Lung (tissue), 11 donors: ENCODE measurements at regions not wholly inside any gene's neighbourhood (a gene's known extent, or its start where the extent isn't known, plus 50 kb on each side); places are given as distances from the start of the nearest gene placed in this dataset.

Experiments used
- ATAC-seq: fragments of 200-7000 bp; cut with Tn5 transposase; one replicate; pipeline ENCODE4 v1.9.1; 2020; ENCODE audit warnings: moderate number of reproducible peaks; ENCODE audit not compliant: insufficient read depth, low FRiP score
- DNase-seq, 3 donors: peaks; one replicate each; pipeline ENCODE4 v3.0.0-alpha.2; 2013 to 2017
- H3K27ac ChIP-seq, 2 donors: one replicate each; pipeline ENCODE4 v1.5.1; 2013; ENCODE audit warnings: mild to moderate bottlenecking in 2 of 2, moderate library complexity in 2 of 2, control low read depth in 1 of 2, inconsistent platforms in 1 of 2, low read depth in 1 of 2, low read length in 1 of 2
- H3K27me3 ChIP-seq, 3 donors: one replicate each; pipeline ENCODE4 v1.5.1; 2013; ENCODE audit warnings: low read length in 2 of 3; ENCODE audit not compliant: control insufficient read depth in 3 of 3, insufficient read depth in 3 of 3
- H3K36me3 ChIP-seq, 4 donors: one replicate each; pipeline ENCODE4 v1.5.1; 2013; ENCODE audit warnings: low read length in 4 of 4, mild to moderate bottlenecking in 1 of 4, moderate library complexity in 1 of 4; ENCODE audit not compliant: control insufficient read depth in 4 of 4, insufficient read depth in 4 of 4
- H3K4me1 ChIP-seq, 5 donors: one replicate each; pipeline ENCODE4 v1.5.1; 2013; ENCODE audit warnings: low read length in 5 of 5, mild to moderate bottlenecking in 2 of 5, moderate library complexity in 1 of 5; ENCODE audit not compliant: control insufficient read depth in 5 of 5, insufficient read depth in 5 of 5
- H3K4me3 ChIP-seq: one replicate; pipeline ENCODE4 v1.5.1; 2013; ENCODE audit warnings: mild to moderate bottlenecking, control low read depth, moderate library complexity
- H3K9ac ChIP-seq, 2 donors: one replicate each; pipeline ENCODE4 v1.5.1; 2013; ENCODE audit warnings: low read length in 2 of 2, control low read depth in 1 of 2; ENCODE audit not compliant: insufficient read depth in 1 of 2
- H3K9me3 ChIP-seq, 4 donors: one replicate each; pipeline ENCODE4 v1.5.1; 2013; ENCODE audit warnings: low read length in 3 of 4, mild to moderate bottlenecking in 1 of 4, moderate library complexity in 1 of 4; ENCODE audit not compliant: control insufficient read depth in 4 of 4, insufficient read depth in 3 of 4
- WGBS, 2 donors: extraction: QIAGEN DNeasy Blood & Tissue Kit; methylation state at CpG; one replicate each; pipeline ENCODE4 v1.1.7; 2013; 5-methylcytosine and 5-hydroxymethylcytosine counted together
- TF ChIP-seq, protein P1 (sequence below): IDR thresholded peaks from 2 replicates; pipeline ENCODE4 v1.5.1; 2012; ENCODE audit warnings: mild to moderate bottlenecking; ENCODE audit errors: control extremely low read depth, extremely low read depth
- donor health status: control.
- donor health status: control.
- donor health status: Bipolar disorder and iron deficiency.
- donor health status: healthy.
- donor health status: DM: yes; HTN: yes; CAD: no.

DNA sequence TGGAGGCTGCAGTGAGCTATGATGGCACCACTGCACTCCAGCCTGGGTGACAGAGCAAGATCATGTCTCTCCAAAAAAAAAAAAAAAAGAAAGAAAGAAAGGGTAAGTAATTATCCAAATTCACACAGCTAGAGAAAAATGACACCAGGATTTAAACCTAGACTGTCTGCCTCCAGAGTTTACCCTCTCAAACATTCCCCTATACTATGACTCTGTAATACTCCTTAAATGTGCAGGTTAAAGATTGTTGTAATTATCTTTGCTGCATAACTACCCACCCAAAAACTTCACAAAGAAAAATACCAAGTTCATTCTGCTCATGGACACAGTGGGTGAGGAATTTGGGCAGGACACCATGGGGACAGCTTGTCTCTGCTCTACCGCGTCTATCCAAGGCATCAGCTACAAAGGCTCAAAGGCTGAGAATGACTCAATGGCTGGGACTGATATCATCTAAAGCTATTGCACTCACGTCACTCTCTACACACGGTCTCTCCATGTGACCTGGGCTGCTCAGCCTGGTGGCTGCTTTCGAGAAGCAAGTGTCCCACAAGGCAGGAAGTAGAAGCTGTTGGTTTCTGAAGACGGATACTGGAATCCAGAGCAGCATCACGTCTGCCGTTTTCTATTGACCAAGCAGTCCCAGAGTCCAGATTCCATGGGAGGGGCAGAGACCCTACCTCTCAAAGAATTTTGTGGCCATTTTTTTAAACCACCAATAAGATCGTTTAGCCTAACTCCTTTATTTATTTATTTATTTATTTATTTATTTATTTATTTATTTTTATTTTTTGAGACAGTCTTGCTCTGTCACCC lies 185.7 kb upstream of the AUTS2 start:
- DNase-seq (peak in 2 of 3 donors; percentile 24 to 47), ATAC-seq (no peak)
- TF ChIP-seq, protein P1, sequence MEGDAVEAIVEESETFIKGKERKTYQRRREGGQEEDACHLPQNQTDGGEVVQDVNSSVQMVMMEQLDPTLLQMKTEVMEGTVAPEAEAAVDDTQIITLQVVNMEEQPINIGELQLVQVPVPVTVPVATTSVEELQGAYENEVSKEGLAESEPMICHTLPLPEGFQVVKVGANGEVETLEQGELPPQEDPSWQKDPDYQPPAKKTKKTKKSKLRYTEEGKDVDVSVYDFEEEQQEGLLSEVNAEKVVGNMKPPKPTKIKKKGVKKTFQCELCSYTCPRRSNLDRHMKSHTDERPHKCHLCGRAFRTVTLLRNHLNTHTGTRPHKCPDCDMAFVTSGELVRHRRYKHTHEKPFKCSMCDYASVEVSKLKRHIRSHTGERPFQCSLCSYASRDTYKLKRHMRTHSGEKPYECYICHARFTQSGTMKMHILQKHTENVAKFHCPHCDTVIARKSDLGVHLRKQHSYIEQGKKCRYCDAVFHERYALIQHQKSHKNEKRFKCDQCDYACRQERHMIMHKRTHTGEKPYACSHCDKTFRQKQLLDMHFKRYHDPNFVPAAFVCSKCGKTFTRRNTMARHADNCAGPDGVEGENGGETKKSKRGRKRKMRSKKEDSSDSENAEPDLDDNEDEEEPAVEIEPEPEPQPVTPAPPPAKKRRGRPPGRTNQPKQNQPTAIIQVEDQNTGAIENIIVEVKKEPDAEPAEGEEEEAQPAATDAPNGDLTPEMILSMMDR: no peak
- Histone ChIP-seq H3K4me1 (no peaks in the 10 kb centered on the region), H3K4me3 (no peak overlapping the region), H3K9me3 (peaks cover 0 to 6% (median 0%) of the 10 kb centered on the region in 4 donors), H3K27ac (no peak overlapping the region), H3K27me3 (no peaks in the 10 kb centered on the region), H3K9ac (no peak overlapping the region), H3K36me3 (no peaks in the 10 kb centered on the region)
- WGBS, 2 donors: 27 to 32% methylated on average over 9 of the region's 9 CpGs

DNA sequence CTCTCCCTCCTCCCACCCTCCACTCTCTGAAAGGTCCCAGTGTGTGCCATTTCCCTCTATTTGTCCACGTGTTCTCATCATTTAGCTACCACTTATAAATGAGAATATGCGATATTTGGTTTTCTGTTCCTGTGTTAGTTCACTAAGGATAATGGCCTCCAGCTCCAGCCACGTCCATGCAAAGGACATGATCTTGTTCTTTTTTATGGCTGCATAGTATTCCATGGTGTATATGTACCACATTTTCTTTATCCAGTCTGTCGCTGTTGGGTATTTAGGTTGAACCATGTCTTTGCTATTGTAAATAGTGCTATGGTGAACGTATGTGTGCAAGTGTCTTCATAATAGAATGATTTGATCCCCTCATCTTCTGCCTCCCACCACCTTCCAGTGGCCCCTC lies 183.7 kb upstream of the AUTS2 start:
- 93 to 95% methylated on average over 5 of the region's 5 CpGs for WGBS, 2 donors
- no peaks in the 10 kb centered on the region for H3K4me1 ChIP-seq
- no peak overlapping the region for H3K4me3 ChIP-seq
- H3K27ac ChIP-seq: no peak overlapping the region
- H3K27me3 ChIP-seq: no peaks in the 10 kb centered on the region
- DNase-seq (no peak), ATAC-seq (no peak)
- H3K9me3 ChIP-seq: peaks cover 0 to 6% (median 0%) of the 10 kb centered on the region in 4 donors
- H3K36me3 ChIP-seq: no peaks in the 10 kb centered on the region
- no peak overlapping the region for H3K9ac ChIP-seq
- TF ChIP-seq, protein P1: no peak

DNA sequence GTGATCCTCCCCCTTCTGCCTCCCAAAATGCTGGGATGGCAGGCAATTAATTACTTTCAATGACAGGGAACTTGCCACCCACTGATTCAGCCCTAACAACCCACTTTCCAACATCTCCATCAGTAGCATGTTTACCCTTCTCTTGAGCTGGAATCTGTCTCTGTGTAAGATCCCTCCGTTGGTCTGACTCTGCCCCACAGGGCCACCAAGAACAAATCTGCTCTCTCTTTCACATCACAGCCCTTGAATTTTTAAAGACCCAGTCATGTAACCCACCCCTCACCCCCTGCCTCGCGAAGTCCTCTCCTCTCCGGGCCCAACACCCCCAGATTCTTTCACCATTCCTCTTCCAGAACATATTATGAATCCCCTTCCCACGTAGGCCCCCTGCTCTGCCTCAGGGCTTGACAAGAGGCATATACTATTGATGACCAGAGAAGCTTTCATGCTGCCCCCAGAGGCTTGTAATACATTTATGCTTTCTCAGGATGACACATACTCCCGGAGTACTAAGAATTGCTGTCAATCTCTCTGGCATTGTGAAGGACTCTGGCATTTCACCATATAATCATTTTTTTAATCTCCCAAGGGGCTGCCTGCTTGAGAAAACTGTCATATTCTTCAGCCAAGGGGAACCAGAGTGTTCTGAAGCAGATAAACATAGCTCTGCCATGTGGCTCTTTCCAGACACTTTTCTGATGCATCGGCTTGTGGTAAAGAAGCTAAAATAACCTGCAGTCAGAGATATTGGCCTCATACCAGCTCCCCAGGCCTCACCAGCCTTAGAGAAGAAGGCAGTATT lies 179.2 kb upstream of the AUTS2 start:
- Histone ChIP-seq H3K4me3 (no peak overlapping the region), H3K9me3 (peaks cover 0 to 6% (median 0%) of the 10 kb centered on the region in 4 donors), H3K36me3 (no peaks in the 10 kb centered on the region), H3K4me1 (peaks cover 0 to 11% (median 0%) of the 10 kb centered on the region in 5 donors), H3K27ac (no peak overlapping the region), H3K27me3 (no peaks in the 10 kb centered on the region), H3K9ac (no peak overlapping the region)
- ATAC-seq (no peak), DNase-seq (no peak)
- 83 to 85% methylated on average over 7 of the region's 7 CpGs for WGBS, 2 donors
- TF ChIP-seq, protein P1: no peak
